ENCODE measurements at regions not wholly inside any gene's neighbourhood (a gene's known extent, or its start where the extent isn't known, plus 50 kb on each side); places are given as distances from the start of the nearest gene placed in this dataset.
"Not testable (repeated sequence)": the region's sequence is repeated elsewhere in the genome, so short reads cannot be mapped to it uniquely, and the experiment has no call there.

GRCh38 chr13:111058339-111058738 lies 56.8 kb upstream of the ARHGEF7 start:
- not testable (repeated sequence) for TF ChIP-seq RAD21 (IDR thresholded peaks at IDR 0.05 in 1 of 2, conservative IDR thresholded peaks at IDR 0.05 in 1 of 2; ENCODE audit: low read depth in 2 of 2, low read length in 2 of 2); POLR2A (IDR thresholded peaks at IDR 0.05; ENCODE audit: control extremely low read depth in 1 of 2, low read depth in 2 of 2, low read length in 2 of 2); SIRT6 (IDR thresholded peaks at IDR 0.05; ENCODE audit: low read length); GABPA (IDR thresholded peaks at IDR 0.05; ENCODE audit: borderline replicate concordance, insufficient read depth, low read length); BCL11A (IDR thresholded peaks at IDR 0.05; ENCODE audit: low read depth in 2 of 2, low read length in 2 of 2); CHD1 (IDR thresholded peaks at IDR 0.05; ENCODE audit: low read depth, low read length); CBX5 (IDR thresholded peaks at IDR 0.05; ENCODE audit: low read depth, low read length); USF2 (IDR thresholded peaks at IDR 0.05; ENCODE audit: low read length); YY1 (IDR thresholded peaks at IDR 0.05; ENCODE audit: low read depth, low read length)
- TF ChIP-seq, protein P1, sequence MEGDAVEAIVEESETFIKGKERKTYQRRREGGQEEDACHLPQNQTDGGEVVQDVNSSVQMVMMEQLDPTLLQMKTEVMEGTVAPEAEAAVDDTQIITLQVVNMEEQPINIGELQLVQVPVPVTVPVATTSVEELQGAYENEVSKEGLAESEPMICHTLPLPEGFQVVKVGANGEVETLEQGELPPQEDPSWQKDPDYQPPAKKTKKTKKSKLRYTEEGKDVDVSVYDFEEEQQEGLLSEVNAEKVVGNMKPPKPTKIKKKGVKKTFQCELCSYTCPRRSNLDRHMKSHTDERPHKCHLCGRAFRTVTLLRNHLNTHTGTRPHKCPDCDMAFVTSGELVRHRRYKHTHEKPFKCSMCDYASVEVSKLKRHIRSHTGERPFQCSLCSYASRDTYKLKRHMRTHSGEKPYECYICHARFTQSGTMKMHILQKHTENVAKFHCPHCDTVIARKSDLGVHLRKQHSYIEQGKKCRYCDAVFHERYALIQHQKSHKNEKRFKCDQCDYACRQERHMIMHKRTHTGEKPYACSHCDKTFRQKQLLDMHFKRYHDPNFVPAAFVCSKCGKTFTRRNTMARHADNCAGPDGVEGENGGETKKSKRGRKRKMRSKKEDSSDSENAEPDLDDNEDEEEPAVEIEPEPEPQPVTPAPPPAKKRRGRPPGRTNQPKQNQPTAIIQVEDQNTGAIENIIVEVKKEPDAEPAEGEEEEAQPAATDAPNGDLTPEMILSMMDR (IDR thresholded peaks at IDR 0.05; ENCODE audit: control extremely low read depth in 1 of 3, insufficient read depth in 1 of 3, low read depth in 1 of 3, low read length in 3 of 3), result not testable (repeated sequence)

Data from H1 (cell line).